ENCODE measurements at regions not wholly inside any gene's neighbourhood (a gene's known extent, or its start where the extent isn't known, plus 50 kb on each side); places are given as distances from the start of the nearest gene placed in this dataset.

GRCh38 chr4:163866728-163867315, 372.3 kb downstream of the TMA16 start:
- H3K27ac Mint-ChIP-seq, result no peak overlapping the region
- no peak overlapping the region for H3K4me3 Mint-ChIP-seq
- H3K27me3 Mint-ChIP-seq (ENCODE audit: low read depth), result no peaks in the 10 kb centered on the region
- no peaks in the 10 kb centered on the region for H3K9me3 Mint-ChIP-seq
- no peaks in the 10 kb centered on the region for H3K36me3 Mint-ChIP-seq (ENCODE audit: low read depth)
- H3K4me1 Mint-ChIP-seq (ENCODE audit: low read depth), result no peaks in the 10 kb centered on the region

GRCh38 chr4:163868445-163868844, 374.0 kb downstream of the TMA16 start:
- Mint-ChIP-seq H3K27ac (no peak overlapping the region), H3K4me1 (ENCODE audit: low read depth) (no peaks in the 10 kb centered on the region), H3K27me3 (ENCODE audit: low read depth) (no peaks in the 10 kb centered on the region), H3K36me3 (ENCODE audit: low read depth) (no peaks in the 10 kb centered on the region), H3K9me3 (no peaks in the 10 kb centered on the region), H3K4me3 (no peak overlapping the region)

- no peaks in the 10 kb centered on the region for H3K9me3 Mint-ChIP-seq
- H3K4me1 Mint-ChIP-seq (ENCODE audit: low read depth), result no peaks in the 10 kb centered on the region
- no peaks in the 10 kb centered on the region for H3K36me3 Mint-ChIP-seq (ENCODE audit: low read depth)
These were observed 376.6 kb downstream of the TMA16 start for GRCh38 chr4:163871078-163871477.

GRCh38 chr4:163875327-163875726, 380.8 kb downstream of the TMA16 start:
- Mint-ChIP-seq H3K27ac (no peak overlapping the region), H3K9me3 (no peaks in the 10 kb centered on the region), H3K36me3 (ENCODE audit: low read depth) (no peaks in the 10 kb centered on the region), H3K4me1 (ENCODE audit: low read depth) (no peaks in the 10 kb centered on the region), H3K27me3 (ENCODE audit: low read depth) (no peaks in the 10 kb centered on the region), H3K4me3 (no peak overlapping the region)

More at GRCh38 chr4:163871078-163871477, 376.6 kb downstream of the TMA16 start:
- H3K27me3 Mint-ChIP-seq (ENCODE audit: low read depth), result no peaks in the 10 kb centered on the region
- H3K4me3 Mint-ChIP-seq, result no peak overlapping the region
- H3K27ac Mint-ChIP-seq, result no peak overlapping the region

GRCh38 chr4:163878336-163879121, 384.0 kb downstream of the TMA16 start:
- Mint-ChIP-seq H3K27me3 (ENCODE audit: low read depth) (no peaks in the 10 kb centered on the region), H3K27ac (no peak overlapping the region), H3K9me3 (no peaks in the 10 kb centered on the region), H3K4me1 (ENCODE audit: low read depth) (no peaks in the 10 kb centered on the region), H3K36me3 (ENCODE audit: low read depth) (no peaks in the 10 kb centered on the region), H3K4me3 (no peak overlapping the region)

GRCh38 chr4:163892417-163892816, 397.9 kb downstream of the TMA16 start:
- Mint-ChIP-seq H3K27ac (no peak overlapping the region), H3K36me3 (ENCODE audit: low read depth) (no peaks in the 10 kb centered on the region), H3K9me3 (no peaks in the 10 kb centered on the region), H3K27me3 (ENCODE audit: low read depth) (no peaks in the 10 kb centered on the region), H3K4me1 (ENCODE audit: low read depth) (no peaks in the 10 kb centered on the region), H3K4me3 (no peak overlapping the region)

GRCh38 chr4:163895378-163896005, 401.0 kb downstream of the TMA16 start:
- H3K27me3 Mint-ChIP-seq (ENCODE audit: low read depth), result no peaks in the 10 kb centered on the region
- H3K4me3 Mint-ChIP-seq, result no peak overlapping the region
- H3K36me3 Mint-ChIP-seq (ENCODE audit: low read depth), result no peaks in the 10 kb centered on the region
- H3K4me1 Mint-ChIP-seq (ENCODE audit: low read depth), result no peaks in the 10 kb centered on the region
- H3K9me3 Mint-ChIP-seq, result no peaks in the 10 kb centered on the region
- no peak overlapping the region for H3K27ac Mint-ChIP-seq

GRCh38 chr4:163901319-163901718, 406.8 kb downstream of the TMA16 start:
- Mint-ChIP-seq H3K27me3 (ENCODE audit: low read depth) (no peaks in the 10 kb centered on the region), H3K4me3 (no peak overlapping the region), H3K4me1 (ENCODE audit: low read depth) (no peaks in the 10 kb centered on the region), H3K36me3 (ENCODE audit: low read depth) (no peaks in the 10 kb centered on the region), H3K27ac (no peak overlapping the region), H3K9me3 (no peaks in the 10 kb centered on the region)

- Mint-ChIP-seq H3K27me3 (ENCODE audit: low read depth) (no peaks in the 10 kb centered on the region), H3K4me3 (no peak overlapping the region), H3K27ac (no peak overlapping the region), H3K4me1 (ENCODE audit: low read depth) (no peaks in the 10 kb centered on the region), H3K9me3 (no peaks in the 10 kb centered on the region), H3K36me3 (ENCODE audit: low read depth) (no peaks in the 10 kb centered on the region)
These were observed 407.9 kb downstream of the TMA16 start for GRCh38 chr4:163902417-163902816.

GRCh38 chr4:163911891-163912290, 417.4 kb downstream of the TMA16 start:
- H3K36me3 Mint-ChIP-seq (ENCODE audit: low read depth), result no peaks in the 10 kb centered on the region
- no peaks in the 10 kb centered on the region for H3K27me3 Mint-ChIP-seq (ENCODE audit: low read depth)
- H3K27ac Mint-ChIP-seq, result no peak overlapping the region
- no peak overlapping the region for H3K4me3 Mint-ChIP-seq
- no peaks in the 10 kb centered on the region for H3K9me3 Mint-ChIP-seq
- H3K4me1 Mint-ChIP-seq (ENCODE audit: low read depth), result no peaks in the 10 kb centered on the region

GRCh38 chr4:163913571-163913970, 419.1 kb downstream of the TMA16 start:
- Mint-ChIP-seq H3K4me1 (ENCODE audit: low read depth) (no peaks in the 10 kb centered on the region), H3K9me3 (no peaks in the 10 kb centered on the region), H3K4me3 (no peak overlapping the region), H3K27me3 (ENCODE audit: low read depth) (no peaks in the 10 kb centered on the region), H3K36me3 (ENCODE audit: low read depth) (no peaks in the 10 kb centered on the region), H3K27ac (no peak overlapping the region)

GRCh38 chr4:163915896-163916295, 421.4 kb downstream of the TMA16 start:
- no peaks in the 10 kb centered on the region for H3K36me3 Mint-ChIP-seq (ENCODE audit: low read depth)
- no peaks in the 10 kb centered on the region for H3K27me3 Mint-ChIP-seq (ENCODE audit: low read depth)
- no peaks in the 10 kb centered on the region for H3K9me3 Mint-ChIP-seq
- no peak overlapping the region for H3K27ac Mint-ChIP-seq
- no peak overlapping the region for H3K4me3 Mint-ChIP-seq
- no peaks in the 10 kb centered on the region for H3K4me1 Mint-ChIP-seq (ENCODE audit: low read depth)

GRCh38 chr4:163920426-163920825, 425.9 kb downstream of the TMA16 start:
- H3K36me3 Mint-ChIP-seq (ENCODE audit: low read depth), result no peaks in the 10 kb centered on the region
- H3K4me1 Mint-ChIP-seq (ENCODE audit: low read depth), result no peaks in the 10 kb centered on the region
- H3K27me3 Mint-ChIP-seq (ENCODE audit: low read depth), result no peaks in the 10 kb centered on the region
- H3K9me3 Mint-ChIP-seq, result no peaks in the 10 kb centered on the region
- no peak overlapping the region for H3K4me3 Mint-ChIP-seq
- no peak overlapping the region for H3K27ac Mint-ChIP-seq

GRCh38 chr4:163922302-163922701, 427.8 kb downstream of the TMA16 start:
- Mint-ChIP-seq H3K27ac (no peak overlapping the region), H3K27me3 (ENCODE audit: low read depth) (no peaks in the 10 kb centered on the region), H3K4me3 (no peak overlapping the region), H3K9me3 (no peaks in the 10 kb centered on the region), H3K4me1 (ENCODE audit: low read depth) (no peaks in the 10 kb centered on the region), H3K36me3 (ENCODE audit: low read depth) (no peaks in the 10 kb centered on the region)

GRCh38 chr4:163923092-163923491, 428.6 kb downstream of the TMA16 start:
- H3K27ac Mint-ChIP-seq, result no peak overlapping the region
- H3K4me3 Mint-ChIP-seq, result no peak overlapping the region
- no peaks in the 10 kb centered on the region for H3K4me1 Mint-ChIP-seq (ENCODE audit: low read depth)
- no peaks in the 10 kb centered on the region for H3K9me3 Mint-ChIP-seq
- no peaks in the 10 kb centered on the region for H3K27me3 Mint-ChIP-seq (ENCODE audit: low read depth)
- H3K36me3 Mint-ChIP-seq (ENCODE audit: low read depth), result no peaks in the 10 kb centered on the region
